ENCODE measurements at regions not wholly inside any gene's neighbourhood (a gene's known extent, or its start where the extent isn't known, plus 50 kb on each side); places are given as distances from the start of the nearest gene placed in this dataset.

DNA sequence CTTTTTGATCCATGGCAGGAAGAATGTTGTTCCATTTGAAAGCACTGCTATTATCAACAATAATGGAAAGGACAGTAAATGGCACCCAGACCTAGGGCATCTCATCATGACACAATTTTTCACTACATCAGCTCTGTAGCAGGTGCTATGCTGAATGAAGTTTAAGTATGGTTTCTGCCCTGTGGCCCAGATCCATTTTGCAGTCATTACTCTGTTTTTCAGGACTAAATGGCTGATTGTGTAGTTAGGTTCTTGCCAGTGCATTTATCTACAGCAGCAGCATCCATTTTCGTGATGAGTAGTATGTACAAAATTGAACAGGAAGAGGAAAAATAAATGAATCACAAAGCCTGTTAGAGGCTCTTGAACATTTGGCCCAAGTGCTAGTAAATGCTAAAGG lies 270.5 kb upstream of the CD180 start:
- TF ChIP-seq EZH2phosphoT487 (conservative IDR thresholded peaks at IDR 0.05; ENCODE audit: low read length), result no peak
- TF ChIP-seq CTCF (IDR thresholded peaks at IDR 0.05; ENCODE audit: insufficient read depth, low read length, poor library complexity, severe bottlenecking), result no peak
